Ishikawa (cell line): ENCODE measurements at regions not wholly inside any gene's neighbourhood (a gene's known extent, or its start where the extent isn't known, plus 50 kb on each side); places are given as distances from the start of the nearest gene placed in this dataset.

Source experiments
- CEBPB ChIP-seq: IDR thresholded peaks from 2 replicates; pipeline ENCODE4 v1.6.1; 2012
- CREB1 ChIP-seq: IDR thresholded peaks from 2 replicates; pipeline ENCODE4 v1.6.1; 2012; ENCODE audit warnings: low read depth
- EP300 ChIP-seq: IDR thresholded peaks from 2 replicates; pipeline ENCODE4 v1.6.1; 2012; ENCODE audit warnings: borderline replicate concordance
- NFIC ChIP-seq: IDR thresholded peaks from 2 replicates; pipeline ENCODE4 v1.6.1; 2012
- TAF1 ChIP-seq: IDR thresholded peaks from 2 replicates; pipeline ENCODE4 v1.6.1; 2012; ENCODE audit warnings: low read depth, mild to moderate bottlenecking
- TCF12 ChIP-seq: IDR thresholded peaks from 2 replicates; pipeline ENCODE4 v1.6.1; 2012; ENCODE audit warnings: low read depth
- YY1 ChIP-seq: IDR thresholded peaks from 2 replicates; pipeline ENCODE4 v1.6.1; 2012; ENCODE audit warnings: low read depth
- TF ChIP-seq, protein P1 (sequence below): IDR thresholded peaks from 2 replicates; pipeline ENCODE4 v1.6.1; 2012
- TF ChIP-seq, protein P2 (sequence below): IDR thresholded peaks from 2 replicates; pipeline ENCODE4 v1.6.1; 2012; ENCODE audit warnings: low read depth, mild to moderate bottlenecking

GRCh38 chr19:5255602-5256231 lies 84.9 kb downstream of the PTPRS start:
- TF ChIP-seq, protein P1, sequence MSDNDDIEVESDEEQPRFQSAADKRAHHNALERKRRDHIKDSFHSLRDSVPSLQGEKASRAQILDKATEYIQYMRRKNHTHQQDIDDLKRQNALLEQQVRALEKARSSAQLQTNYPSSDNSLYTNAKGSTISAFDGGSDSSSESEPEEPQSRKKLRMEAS = no peak
- TF ChIP-seq TAF1 = no peak
- TF ChIP-seq YY1 = no peak
- TF ChIP-seq, protein P2, sequence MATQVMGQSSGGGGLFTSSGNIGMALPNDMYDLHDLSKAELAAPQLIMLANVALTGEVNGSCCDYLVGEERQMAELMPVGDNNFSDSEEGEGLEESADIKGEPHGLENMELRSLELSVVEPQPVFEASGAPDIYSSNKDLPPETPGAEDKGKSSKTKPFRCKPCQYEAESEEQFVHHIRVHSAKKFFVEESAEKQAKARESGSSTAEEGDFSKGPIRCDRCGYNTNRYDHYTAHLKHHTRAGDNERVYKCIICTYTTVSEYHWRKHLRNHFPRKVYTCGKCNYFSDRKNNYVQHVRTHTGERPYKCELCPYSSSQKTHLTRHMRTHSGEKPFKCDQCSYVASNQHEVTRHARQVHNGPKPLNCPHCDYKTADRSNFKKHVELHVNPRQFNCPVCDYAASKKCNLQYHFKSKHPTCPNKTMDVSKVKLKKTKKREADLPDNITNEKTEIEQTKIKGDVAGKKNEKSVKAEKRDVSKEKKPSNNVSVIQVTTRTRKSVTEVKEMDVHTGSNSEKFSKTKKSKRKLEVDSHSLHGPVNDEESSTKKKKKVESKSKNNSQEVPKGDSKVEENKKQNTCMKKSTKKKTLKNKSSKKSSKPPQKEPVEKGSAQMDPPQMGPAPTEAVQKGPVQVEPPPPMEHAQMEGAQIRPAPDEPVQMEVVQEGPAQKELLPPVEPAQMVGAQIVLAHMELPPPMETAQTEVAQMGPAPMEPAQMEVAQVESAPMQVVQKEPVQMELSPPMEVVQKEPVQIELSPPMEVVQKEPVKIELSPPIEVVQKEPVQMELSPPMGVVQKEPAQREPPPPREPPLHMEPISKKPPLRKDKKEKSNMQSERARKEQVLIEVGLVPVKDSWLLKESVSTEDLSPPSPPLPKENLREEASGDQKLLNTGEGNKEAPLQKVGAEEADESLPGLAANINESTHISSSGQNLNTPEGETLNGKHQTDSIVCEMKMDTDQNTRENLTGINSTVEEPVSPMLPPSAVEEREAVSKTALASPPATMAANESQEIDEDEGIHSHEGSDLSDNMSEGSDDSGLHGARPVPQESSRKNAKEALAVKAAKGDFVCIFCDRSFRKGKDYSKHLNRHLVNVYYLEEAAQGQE = no peak
- TF ChIP-seq TCF12 = no peak
- TF ChIP-seq CEBPB = no peak
- TF ChIP-seq EP300 = no peak
- no peak for TF ChIP-seq NFIC
- TF ChIP-seq CREB1 = no peak
